Sigmoid colon (tissue), 6 donors: ENCODE measurements at regions not wholly inside any gene's neighbourhood (a gene's known extent, or its start where the extent isn't known, plus 50 kb on each side); places are given as distances from the start of the nearest gene placed in this dataset.

Source experiments
- DNase-seq: peaks from one replicate; pipeline ENCODE4 v3.0.0-alpha.2; 2019
- H3K27ac ChIP-seq, 4 donors: fragments of 200-600 bp; sonication (generic); one replicate each; pipeline ENCODE4 v1.5.1; 2016 to 2019; ENCODE audit warnings: mild to moderate bottlenecking in 1 of 4
- H3K27me3 ChIP-seq, 3 donors: fragments of 200-600 bp; sonication (generic); one replicate each; pipeline ENCODE4 v1.5.1; 2019; ENCODE audit warnings: mild to moderate bottlenecking in 1 of 3
- H3K36me3 ChIP-seq, 4 donors: fragments of 200-600 bp; sonication (generic); one replicate each; pipeline ENCODE4 v1.5.1; 2016 to 2019
- H3K4me1 ChIP-seq, 4 donors: fragments of 200-600 bp; sonication (generic); one replicate each; pipeline ENCODE4 v1.5.1; 2017 to 2019
- H3K4me3 ChIP-seq, 4 donors: fragments of 200-600 bp; sonication (generic); one replicate each; pipeline ENCODE4 v1.5.1; 2017 to 2019; ENCODE audit warnings: mild to moderate bottlenecking in 2 of 4, moderate library complexity in 1 of 4
- H3K9me3 ChIP-seq, 4 donors: fragments of 200-600 bp in 3 of 4; sonication (generic) in 3 of 4; one replicate each; pipeline versions ENCODE4 v1.5.1 to v1.6.1; 2013 to 2019
- EP300 ChIP-seq, 4 donors: sonication (generic); formaldehyde crosslinking; IDR thresholded peaks; one replicate each; pipeline ENCODE4 v1.6.1; 2017; ENCODE audit warnings: antibody characterized with exemption in 4 of 4
- POLR2A ChIP-seq, 2 donors: fragments of 450-650 bp; IDR thresholded peaks; one replicate each; pipeline ENCODE4 v1.6.1; 2016; ENCODE audit warnings: antibody characterized with exemption in 2 of 2, mild to moderate bottlenecking in 2 of 2, moderate library complexity in 2 of 2
- POLR2AphosphoS5 ChIP-seq, 4 donors: sonication (generic); formaldehyde crosslinking; IDR thresholded peaks; one replicate each; pipeline ENCODE4 v1.6.1; 2017; ENCODE audit warnings: antibody characterized with exemption in 4 of 4
- WGBS, 2 donors: extraction: QIAGEN DNeasy Blood & Tissue Kit; methylation state at CpG; one replicate each; pipeline ENCODE4 v1.1.7; 2013; 5-methylcytosine and 5-hydroxymethylcytosine counted together
- intact Hi-C: fragments of 100-400 bp; cut with DNase I; formaldehyde crosslinking; loops from one replicate; pipeline ENCODE4 v1.15.1; 2023
- TF ChIP-seq, protein P1 (sequence below), 4 experiments: fragments of 450-650 bp in 3 of 4; fragments of 200-600 bp in 1 of 4; IDR thresholded peaks; one replicate each; pipeline ENCODE4 v1.5.1; 2016 to 2019; ENCODE audit warnings: antibody characterized with exemption in 4 of 4, mild to moderate bottlenecking in 3 of 4, moderate library complexity in 2 of 4
- donor health status: healthy with polysubstance abuse.
- donor health status: healthy.

DNA sequence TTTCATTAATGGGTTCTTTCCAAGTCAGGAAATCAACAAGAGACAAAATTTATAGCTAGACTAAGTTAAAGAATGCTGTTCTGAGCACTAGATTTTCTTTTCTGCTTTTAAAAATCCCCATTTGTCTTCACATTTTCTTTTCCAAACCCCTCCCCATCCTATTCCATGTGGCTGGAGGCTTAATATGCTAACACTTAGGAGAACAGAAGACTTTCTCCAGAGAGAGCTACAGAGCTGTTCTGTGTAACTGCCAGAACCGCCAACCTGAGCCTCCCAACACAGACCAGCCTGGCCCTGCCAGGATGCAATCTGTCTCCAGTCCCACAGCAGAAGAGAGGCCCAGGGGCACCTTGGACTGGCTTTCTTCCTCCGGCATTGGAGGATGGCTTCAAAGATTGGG is 264.1 kb downstream of the NDFIP2 start:
- Histone ChIP-seq H3K27me3 (no peaks in the 10 kb centered on the region), H3K27ac (no peak overlapping the region), H3K9me3 (no peaks in the 10 kb centered on the region), H3K36me3 (no peaks in the 10 kb centered on the region), H3K4me1 (peaks cover 0 to 14% (median 6%) of the 10 kb centered on the region in 4 donors), H3K4me3 (no peak overlapping the region)
- WGBS, 2 donors, result 74 to 82% methylated on average over 2 of the region's 2 CpGs
- intact Hi-C loops, result no loop called here
- no peak for TF ChIP-seq POLR2A (IDR thresholded peaks at IDR 0.05)
- TF ChIP-seq POLR2AphosphoS5 (IDR thresholded peaks at IDR 0.05), result no peak
- TF ChIP-seq, protein P1, sequence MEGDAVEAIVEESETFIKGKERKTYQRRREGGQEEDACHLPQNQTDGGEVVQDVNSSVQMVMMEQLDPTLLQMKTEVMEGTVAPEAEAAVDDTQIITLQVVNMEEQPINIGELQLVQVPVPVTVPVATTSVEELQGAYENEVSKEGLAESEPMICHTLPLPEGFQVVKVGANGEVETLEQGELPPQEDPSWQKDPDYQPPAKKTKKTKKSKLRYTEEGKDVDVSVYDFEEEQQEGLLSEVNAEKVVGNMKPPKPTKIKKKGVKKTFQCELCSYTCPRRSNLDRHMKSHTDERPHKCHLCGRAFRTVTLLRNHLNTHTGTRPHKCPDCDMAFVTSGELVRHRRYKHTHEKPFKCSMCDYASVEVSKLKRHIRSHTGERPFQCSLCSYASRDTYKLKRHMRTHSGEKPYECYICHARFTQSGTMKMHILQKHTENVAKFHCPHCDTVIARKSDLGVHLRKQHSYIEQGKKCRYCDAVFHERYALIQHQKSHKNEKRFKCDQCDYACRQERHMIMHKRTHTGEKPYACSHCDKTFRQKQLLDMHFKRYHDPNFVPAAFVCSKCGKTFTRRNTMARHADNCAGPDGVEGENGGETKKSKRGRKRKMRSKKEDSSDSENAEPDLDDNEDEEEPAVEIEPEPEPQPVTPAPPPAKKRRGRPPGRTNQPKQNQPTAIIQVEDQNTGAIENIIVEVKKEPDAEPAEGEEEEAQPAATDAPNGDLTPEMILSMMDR (IDR thresholded peaks at IDR 0.05), result no peak
- no peak for TF ChIP-seq EP300 (IDR thresholded peaks at IDR 0.05)
- no peak for DNase-seq

DNA sequence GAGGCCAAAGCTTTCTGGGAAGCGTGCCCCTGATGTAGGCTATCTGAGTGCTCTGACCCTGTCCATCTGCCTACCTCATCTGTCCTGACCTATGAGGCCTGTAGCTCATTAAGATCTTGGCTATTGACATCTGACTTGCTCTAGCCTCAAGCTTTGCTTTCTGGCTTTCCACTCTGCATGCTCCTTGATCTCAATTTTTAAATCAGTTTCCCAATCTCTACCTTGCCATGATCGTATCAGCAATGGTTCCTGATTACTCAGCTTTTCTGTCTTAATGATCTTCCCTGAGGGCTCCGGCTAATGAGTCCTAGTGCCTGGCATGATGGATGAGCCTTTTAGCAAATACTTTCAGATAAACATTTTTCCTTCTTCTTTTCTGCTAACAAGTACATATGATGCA is 262.0 kb downstream of the NDFIP2 start:
- intact Hi-C loops, result no loop called here
- 90 to 93% methylated on average over 3 of the region's 3 CpGs for WGBS, 2 donors
- TF ChIP-seq, protein P1 (IDR thresholded peaks at IDR 0.05), result no peak
- TF ChIP-seq EP300 (IDR thresholded peaks at IDR 0.05), result no peak
- no peak for TF ChIP-seq POLR2A (IDR thresholded peaks at IDR 0.05)
- no peak for TF ChIP-seq POLR2AphosphoS5 (IDR thresholded peaks at IDR 0.05)
- no peaks in the 10 kb centered on the region for H3K36me3 ChIP-seq
- no peak for DNase-seq
- no peak overlapping the region for H3K4me3 ChIP-seq
- no peaks in the 10 kb centered on the region for H3K9me3 ChIP-seq
- no peak overlapping the region for H3K27ac ChIP-seq
- peaks cover 0 to 7% (median 3%) of the 10 kb centered on the region in 4 donors for H3K4me1 ChIP-seq
- H3K27me3 ChIP-seq, result no peaks in the 10 kb centered on the region

DNA sequence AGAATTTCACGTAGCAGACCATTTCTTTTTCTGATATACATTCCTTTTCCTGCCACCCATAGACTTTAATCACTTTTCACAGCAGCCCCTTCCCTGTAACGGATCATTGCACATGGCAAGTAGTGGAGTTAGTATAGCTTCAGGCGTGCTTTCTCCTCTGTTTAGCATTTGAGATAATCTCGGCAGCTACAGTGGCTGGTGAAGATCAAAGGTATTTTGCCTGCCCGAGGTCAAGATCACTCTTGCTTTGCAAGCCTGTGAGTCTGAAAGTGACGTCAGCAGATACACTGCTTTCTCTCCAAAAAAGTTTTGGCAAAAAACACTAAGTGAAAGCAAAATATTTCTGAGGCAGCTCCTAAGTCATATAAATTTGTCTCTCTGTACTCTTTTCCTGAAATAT is 260.0 kb downstream of the NDFIP2 start:
- no peaks in the 10 kb centered on the region for H3K9me3 ChIP-seq
- H3K4me1 ChIP-seq, result peaks cover 0 to 7% (median 3%) of the 10 kb centered on the region in 4 donors
- H3K27ac ChIP-seq, result peak overlapping the region in 1 of 4 donors; percentile 11
- no peaks in the 10 kb centered on the region for H3K27me3 ChIP-seq
- TF ChIP-seq POLR2A (IDR thresholded peaks at IDR 0.05) (no peak), POLR2AphosphoS5 (IDR thresholded peaks at IDR 0.05) (peak in 1 of 4 donors; percentile 8)
- intact Hi-C loops, result no loop called here
- no peak for DNase-seq
- 24 to 55% methylated on average over 6 of the region's 6 CpGs for WGBS, 2 donors
- H3K36me3 ChIP-seq, result no peaks in the 10 kb centered on the region
- no peak overlapping the region for H3K4me3 ChIP-seq

DNA sequence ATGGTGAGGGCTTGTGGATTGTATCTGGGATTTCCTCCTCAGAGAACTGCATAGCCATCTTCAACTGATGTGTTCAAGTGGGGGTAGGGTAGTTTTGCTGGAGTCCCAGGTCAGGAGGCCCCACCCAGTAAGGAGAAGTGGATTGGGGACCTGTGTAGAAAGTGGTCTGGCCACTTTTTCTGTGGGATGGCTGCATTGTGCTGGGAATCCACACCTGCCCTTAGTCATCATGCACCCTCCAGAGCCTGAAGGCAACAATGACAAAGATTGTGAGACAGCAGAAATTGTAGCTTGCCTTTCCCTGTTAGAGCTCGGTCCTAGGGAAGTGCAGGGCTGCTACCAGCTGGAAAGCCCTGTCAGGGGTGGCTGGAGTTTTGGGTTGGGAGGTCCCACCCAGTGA is 255.4 kb downstream of the NDFIP2 start:
- Histone ChIP-seq H3K4me1 (peaks cover 0 to 6% (median under 1%) of the 10 kb centered on the region in 4 donors), H3K27ac (no peak overlapping the region), H3K9me3 (no peaks in the 10 kb centered on the region), H3K4me3 (no peak overlapping the region), H3K36me3 (no peaks in the 10 kb centered on the region), H3K27me3 (no peaks in the 10 kb centered on the region)
- no peak for TF ChIP-seq POLR2AphosphoS5 (IDR thresholded peaks at IDR 0.05)
- no peak for TF ChIP-seq POLR2A (IDR thresholded peaks at IDR 0.05)
- TF ChIP-seq EP300 (IDR thresholded peaks at IDR 0.05), result no peak
- TF ChIP-seq, protein P1 (IDR thresholded peaks at IDR 0.05), result no peak
- 84 to 90% methylated on average over 1 of the region's 1 CpG for WGBS, 2 donors
- no peak for DNase-seq
- intact Hi-C loops, result no loop called here

DNA sequence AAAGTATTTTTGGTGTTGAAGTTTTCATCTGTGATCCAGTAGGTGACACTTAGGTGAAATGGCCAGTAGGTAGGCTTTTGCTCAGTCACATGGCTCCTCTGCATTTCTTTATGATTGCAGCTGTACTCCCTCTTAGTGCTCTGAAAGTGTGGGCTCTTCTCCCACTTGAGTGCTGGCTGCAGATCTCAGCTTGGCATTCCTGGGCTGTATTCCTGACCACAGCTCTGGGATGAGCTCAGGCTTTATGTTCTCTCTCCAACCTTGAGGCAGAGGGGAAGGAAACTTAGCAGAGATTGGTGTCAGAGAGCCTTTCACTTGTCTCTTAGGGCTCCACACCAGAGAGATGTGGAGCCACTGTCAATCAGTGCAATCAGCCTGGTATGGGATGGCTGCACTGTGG is 254.3 kb downstream of the NDFIP2 start:
- Histone ChIP-seq H3K4me1 (no peaks in the 10 kb centered on the region), H3K27ac (no peak overlapping the region), H3K27me3 (no peaks in the 10 kb centered on the region), H3K9me3 (no peaks in the 10 kb centered on the region), H3K4me3 (no peak overlapping the region), H3K36me3 (no peaks in the 10 kb centered on the region)
- intact Hi-C loops, result no loop called here
- peak; percentile 42 for DNase-seq
- TF ChIP-seq EP300 (IDR thresholded peaks at IDR 0.05), result no peak
- TF ChIP-seq, protein P1 (IDR thresholded peaks at IDR 0.05), result no peak
- TF ChIP-seq POLR2AphosphoS5 (IDR thresholded peaks at IDR 0.05), result no peak
- TF ChIP-seq POLR2A (IDR thresholded peaks at IDR 0.05), result no peak
